Stimulated activated CD8-positive, alpha-beta memory T cell treated with anti-CD3 and anti-CD28 coated beads, Interleukin-4, amount 100 ng/mL, for 24 hours (primary cell): ENCODE measurements at regions not wholly inside any gene's neighbourhood (a gene's known extent, or its start where the extent isn't known, plus 50 kb on each side); places are given as distances from the start of the nearest gene placed in this dataset.
"Not testable (repeated sequence)": the region's sequence is repeated elsewhere in the genome, so short reads cannot be mapped to it uniquely, and the experiment has no call there.

ENCODE experiments used
- DNase-seq: peaks from one replicate; pipeline ENCODE4 v3.0.0-alpha.2; 2020; ENCODE audit warnings: low read depth

DNA sequence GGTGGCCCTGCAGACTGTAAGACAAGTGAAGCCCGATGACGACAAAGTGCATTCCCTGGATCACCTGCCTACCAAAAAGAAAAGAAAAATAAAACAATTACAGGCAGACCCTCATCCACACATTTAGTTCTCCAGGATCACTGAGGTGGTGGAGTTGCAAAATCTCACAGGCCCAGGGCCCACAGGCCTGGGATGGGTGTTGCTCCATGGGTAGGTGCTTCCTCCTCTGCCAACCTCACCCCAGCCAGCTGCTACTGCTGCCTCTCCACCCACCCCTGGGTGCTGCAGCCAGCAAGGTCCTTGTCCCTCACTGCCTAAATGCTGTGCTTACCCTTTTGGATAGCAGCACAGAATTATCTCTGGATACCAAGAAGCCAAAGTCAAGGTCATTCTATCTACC, 146.4 kb upstream of the GALNT2 start:
- DNase-seq = no peak

DNA sequence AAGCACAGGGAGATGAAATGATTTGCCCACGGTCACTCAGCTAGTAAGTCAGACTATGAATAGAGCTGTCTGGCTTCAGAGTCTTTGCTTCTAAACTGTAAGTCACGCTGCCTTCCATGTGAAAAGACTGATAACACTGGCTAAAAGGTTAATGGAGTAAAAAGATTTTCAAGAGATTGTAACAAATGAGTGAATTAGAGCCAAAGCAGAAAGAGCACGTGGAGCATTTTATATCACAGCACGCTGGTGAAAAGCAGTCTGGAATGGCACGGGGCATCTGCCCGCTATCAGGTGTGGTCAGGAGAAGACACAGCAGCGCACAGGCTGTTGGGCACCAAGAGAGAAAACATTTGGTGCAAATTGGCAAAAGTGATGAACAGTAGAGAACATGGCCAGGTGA, 144.8 kb upstream of the GALNT2 start:
- no peak for DNase-seq

DNA sequence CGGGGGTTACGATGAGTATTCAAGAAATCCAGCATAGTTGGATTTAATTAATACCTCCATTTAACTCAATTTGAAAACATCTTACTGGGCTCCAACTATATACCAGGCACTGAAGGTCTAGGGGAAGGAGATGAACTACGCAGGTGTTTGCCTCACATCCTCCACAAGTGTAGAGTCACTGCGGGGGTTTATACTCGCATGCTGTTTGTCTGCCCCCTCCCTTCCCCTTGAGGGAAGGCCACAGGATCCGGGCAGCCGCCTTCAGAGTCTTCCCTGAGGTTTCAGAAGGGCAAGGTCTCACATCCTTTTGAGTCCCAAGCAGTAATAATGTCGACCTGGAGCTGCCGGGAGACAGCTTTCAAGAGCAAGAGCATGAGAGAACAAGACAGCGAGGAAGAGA, 142.4 kb upstream of the GALNT2 start:
- DNase-seq = no peak

DNA sequence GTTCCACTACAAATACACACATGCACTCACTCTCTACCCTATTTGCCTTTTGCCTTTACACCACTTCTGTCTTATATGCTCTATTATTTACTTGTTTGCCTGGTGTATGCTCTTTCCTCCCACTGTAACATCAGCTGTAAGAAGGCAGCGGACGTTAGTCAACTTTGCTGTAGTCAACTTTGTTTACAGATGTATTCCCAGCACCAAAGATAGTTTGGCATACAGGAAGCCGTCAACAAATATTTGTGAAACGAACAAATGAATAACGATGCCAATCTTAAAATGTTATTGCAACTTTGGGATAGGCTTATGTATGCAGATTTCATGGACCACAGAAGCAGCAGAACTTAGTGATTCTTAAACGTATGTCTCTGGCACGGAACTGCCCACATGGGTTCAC, 138.3 kb upstream of the GALNT2 start:
- no peak for DNase-seq

DNA sequence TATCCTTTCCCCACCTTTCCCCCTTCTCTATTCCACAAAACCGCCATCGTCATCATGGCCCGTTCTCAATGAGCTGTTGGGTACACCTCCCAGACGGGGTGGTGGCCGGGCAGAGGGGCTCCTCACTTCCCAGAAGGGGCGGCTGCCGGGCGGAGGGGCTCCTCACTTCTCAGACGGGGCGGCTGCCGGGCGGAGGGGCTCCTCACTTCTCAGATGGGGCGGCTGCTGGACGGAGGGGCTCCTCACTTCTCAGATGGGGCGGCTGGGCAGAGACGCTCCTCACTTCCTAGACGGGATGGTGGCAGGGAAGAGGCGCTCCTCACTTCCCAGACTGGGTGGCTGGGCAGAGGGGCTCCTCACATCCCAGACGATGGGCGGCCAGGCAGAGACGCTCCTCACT, 135.3 kb upstream of the GALNT2 start:
- not testable (repeated sequence) for DNase-seq

DNA sequence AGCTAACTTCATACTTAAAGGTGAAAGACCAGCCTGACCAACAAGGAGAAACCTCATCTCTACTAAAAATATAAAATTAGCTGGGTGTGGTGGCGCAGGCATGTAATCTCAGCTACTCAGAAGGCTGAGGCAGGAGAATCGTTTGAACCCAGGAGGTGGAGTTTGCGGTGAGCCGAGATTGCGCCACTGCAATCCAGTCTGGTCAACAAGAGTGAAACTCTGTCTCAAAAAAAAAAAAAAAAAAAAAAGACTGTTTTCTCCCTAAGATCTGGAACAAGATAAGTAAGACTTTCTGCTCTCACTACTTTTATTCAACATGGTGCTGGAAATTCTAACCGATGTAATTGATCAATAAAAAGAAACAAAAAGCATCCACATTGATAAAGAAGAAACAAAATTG, 131.9 kb upstream of the GALNT2 start:
- DNase-seq = not testable (repeated sequence)

DNA sequence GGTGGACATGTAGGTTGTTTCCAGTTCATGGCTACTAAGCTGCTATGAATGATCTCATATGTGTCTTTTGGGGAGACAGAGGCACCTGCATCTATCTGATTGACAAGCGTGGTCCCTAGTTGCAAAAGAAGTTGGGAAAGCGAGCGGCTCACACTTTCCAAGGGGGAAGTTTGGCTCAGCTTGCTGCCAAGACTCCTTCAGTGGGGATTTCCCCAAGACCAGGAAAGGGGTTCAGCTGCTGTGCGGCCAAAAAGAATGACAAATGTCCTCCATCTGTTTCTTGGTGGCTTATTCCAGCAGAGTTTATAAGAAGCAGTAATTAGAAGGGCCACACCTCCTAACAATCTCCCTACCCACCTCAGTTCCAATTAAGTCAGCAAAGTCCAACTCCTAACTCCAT, 128.5 kb upstream of the GALNT2 start:
- DNase-seq = no peak

DNA sequence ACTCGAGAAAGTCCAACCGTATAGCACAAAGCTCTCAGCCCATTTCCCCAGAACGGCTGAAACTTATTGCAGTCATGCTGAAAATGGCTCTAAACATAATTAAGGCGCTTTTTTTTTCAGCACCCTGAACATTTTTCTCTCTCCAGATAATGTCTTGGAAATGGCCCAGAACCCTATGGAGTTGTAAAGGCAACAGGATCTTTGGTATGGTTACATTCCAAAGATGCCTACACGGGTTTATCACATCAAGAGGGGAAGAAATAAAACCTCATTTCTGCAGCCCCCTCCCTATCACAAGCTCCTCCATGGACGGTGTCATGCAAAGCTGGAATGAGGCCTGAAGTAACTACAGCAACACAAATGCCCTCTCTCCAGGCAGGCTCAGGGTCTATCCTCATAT, 126.4 kb upstream of the GALNT2 start:
- no peak for DNase-seq

DNA sequence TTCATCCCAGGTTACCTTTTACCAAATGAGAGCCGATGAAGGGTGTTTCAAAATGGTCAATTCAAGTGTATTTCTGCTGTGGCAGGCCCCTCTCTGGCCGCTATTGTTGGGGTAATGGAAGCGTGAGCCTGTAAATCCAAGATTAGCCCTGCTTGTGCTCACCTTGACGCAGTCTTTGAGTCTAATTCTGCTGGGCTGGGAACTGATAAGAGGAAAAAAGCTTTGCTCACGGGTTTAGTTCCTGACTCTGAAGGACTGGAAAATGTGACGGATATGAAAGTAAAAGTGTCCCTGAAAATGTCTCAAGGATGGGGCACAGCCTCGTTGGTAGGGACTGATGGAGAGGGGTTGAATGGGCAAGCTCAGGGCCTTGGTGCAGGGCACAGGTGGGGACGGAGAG, 125.9 kb upstream of the GALNT2 start:
- no peak for DNase-seq

DNA sequence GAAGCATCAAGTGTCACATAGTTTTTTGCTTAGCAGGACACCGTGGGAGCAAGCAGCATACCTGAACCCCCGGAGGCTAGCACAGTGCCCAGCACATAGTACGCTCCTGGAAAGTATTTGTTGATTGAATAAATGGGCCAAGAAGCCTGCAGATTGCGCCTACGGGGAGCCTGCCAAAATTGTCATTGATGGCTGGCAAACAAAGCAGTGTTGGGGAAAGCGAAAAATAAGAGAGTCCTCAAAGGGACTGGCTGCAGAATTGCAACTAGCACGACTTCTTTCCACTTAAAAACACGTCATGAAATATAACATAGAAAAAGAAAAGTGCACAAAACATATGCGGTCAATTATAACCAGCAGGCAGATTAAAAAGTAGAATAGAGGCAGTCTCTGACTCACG, 125.2 kb upstream of the GALNT2 start:
- no peak for DNase-seq

DNA sequence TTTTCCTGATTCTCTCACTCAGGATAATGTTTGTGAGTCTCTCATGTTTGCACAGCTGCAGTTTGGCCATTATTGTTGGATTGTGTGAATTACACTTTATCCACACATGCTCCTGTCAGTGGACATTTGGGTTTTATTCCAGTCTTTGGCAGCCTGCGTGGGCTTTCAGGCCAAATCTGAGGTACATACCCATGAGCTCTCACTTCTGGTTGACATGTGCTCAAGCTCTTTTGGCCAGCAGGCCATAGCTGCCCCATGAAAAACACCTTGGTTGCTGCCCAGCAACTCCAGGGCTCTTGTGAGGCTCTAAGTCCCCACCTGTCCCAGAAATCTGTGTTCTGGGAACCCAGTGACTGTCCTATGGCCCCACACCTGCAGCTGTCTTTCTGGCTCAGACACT, 124.5 kb upstream of the GALNT2 start:
- no peak for DNase-seq

DNA sequence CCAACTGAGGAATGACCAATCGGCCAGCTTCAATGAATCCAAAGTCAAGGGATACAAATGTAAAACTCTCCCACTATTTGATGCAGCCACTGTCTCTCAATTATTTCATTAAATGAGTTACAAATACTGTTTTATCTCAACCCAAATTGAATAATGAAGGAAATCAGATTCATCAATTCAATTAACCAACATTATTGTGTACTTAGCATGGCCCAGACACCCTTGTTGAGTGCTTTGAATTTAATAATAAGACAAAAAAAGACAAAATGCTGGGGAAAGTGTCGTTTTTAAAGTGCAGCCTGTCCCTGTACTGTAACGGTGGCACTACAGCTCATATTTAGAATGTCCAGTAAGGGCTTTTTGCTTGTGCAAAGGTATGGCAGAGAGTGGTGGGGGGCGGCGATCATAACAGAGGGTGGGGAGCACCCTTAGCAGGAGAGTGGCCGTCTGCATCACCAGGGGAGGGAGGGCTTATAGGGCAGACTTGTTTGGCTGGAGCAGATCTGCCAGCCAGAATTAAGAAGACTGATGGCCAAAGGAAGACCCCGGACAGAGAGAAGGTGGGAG, 123.8 kb upstream of the GALNT2 start:
- no peak for DNase-seq

DNA sequence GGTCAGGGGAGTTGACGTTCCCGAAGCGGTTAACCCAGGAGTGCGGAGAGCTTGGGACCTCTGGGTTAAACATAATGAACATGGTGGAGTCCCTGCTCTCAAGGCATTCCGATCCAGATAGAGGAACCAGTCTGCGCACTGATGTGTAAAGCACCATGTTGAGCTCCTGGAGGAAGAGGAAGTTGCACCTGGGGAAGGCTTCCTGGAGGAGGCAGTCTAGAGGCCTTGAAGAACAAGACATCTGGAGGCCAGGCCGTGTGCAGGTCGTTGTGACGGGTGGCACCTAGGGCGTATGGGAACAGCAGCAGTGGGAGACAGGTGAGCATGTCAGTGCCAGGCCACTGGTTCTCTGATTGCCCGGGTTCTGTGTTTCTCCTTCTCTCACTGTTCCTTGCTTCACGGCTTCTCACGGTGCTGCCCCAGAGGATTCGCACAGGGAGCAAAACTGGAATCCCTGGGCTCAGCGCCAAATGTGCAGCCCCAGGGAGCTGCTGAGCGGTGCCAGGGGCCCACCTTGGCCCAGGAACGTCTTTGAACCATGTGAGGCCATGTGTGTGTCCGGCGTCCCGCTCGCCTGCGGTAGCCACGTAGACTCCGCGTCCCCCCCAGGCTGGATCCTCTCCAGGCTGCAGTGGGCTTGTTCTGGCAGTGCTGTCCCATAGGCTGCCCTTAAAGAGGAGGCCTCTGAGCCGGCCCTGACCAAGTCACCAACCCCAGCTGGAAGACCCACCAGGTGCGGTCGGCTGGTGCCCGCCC, 122.9 kb upstream of the GALNT2 start:
- DNase-seq = no peak

DNA sequence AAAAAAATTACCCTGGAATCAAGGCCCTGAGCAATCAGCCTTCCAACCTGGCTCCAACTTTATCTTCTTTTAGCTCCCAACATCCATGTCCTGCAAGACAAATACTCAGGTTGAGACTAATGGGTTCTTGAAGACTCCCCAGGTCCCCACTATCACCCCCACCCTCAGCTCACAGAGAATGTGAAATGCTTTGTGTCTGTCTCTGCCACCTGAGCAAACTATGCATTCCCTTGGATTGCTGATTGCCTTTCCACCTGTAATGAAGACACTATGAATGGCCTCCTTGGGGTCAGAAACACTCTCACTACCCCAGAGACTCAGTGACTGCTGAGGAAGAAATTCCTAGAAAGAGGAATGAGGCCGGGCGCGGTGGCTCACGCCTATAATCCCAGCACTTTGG, 121.2 kb upstream of the GALNT2 start:
- DNase-seq = no peak

DNA sequence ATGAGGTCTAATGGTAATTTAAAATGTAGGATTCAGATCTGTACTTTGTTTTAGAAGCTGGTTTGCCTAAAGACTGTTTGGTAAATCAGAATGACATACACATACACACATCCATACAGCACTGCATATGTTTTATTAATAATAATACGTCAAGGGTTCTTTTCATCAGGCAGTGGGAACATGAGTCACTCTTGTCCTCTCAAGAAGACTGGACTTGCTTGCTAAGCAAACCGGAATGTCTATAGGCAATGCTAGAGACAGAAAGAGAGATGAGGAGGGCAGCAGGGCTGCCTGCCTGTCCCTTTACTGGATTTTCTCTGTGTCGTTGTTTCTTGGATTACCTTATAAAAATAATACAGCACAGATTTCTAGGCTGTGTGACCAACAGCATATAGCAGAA, 119.1 kb upstream of the GALNT2 start:
- no peak for DNase-seq

DNA sequence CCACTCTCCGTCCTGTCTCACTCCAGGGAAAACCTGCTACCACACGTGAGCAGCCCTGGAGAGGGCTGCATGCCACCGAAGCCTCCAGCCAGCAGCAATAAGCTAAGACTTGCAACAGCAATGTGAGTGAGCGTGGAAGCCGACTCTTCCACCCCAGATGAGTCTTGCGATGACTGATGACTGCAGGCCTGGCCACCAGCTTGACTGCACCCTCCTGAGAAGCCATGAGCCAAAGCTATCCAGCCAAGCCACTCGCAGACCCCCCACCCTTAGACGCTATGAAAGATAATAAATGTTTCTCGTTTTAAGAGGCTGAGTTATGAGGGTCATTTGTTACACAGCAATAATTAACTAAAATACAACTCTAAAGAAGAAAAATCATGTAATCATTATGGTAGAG, 118.6 kb upstream of the GALNT2 start:
- DNase-seq = no peak

DNA sequence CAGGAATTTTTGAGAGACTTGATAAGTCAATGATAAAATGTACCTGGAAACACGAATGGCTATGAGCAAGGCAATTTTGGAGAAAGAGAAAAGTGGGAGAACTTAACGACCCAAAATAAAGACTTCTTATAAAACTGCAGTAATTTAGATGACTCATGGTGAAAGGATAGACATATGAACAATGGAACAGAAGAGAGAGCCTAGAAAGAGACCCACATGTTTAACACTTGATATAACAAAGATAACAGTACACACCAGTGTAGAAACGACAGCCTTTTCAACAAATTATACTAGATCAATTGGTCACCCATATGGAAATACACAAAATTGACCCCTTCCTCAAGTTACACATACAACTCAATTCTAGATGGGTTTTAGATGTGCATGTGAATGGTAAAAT, 117.5 kb upstream of the GALNT2 start:
- DNase-seq = no peak

DNA sequence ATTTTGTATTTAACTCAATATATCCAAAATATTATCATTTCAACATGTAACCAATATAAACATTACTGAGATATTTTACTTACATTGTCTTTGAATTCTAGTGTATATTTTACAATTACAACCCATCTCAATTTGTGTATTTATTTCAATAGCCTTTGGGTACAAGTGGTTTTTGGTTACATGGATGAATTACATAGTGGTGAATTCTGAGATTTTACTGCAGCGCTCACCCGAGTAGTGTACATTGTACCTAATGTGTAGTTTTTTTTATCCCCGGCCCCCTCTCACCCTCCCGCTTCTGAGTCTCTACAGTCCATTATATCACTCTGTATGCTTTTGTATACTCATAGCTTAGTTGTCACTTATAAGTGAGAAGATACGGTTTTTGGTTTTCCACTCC, 117.0 kb upstream of the GALNT2 start:
- no peak for DNase-seq

DNA sequence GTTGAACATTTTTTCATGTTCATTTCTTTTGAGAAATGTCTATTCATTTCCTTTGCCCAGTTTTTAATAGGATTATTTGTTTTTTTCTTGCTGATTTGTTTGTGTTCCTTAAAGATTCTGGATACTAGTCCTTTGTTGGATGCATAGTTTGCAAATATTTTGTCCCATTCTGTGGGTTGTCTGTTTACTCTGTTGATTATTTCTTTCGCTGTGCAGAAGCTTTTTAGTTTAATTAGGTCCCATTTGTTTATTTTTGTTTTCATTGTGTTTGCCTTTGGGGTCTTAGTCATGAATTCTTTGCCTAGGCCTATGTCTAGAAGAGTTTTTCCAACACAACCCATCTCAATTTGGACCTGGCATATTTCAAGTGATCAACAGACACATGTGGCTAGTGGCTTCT, 116.1 kb upstream of the GALNT2 start:
- DNase-seq = no peak

DNA sequence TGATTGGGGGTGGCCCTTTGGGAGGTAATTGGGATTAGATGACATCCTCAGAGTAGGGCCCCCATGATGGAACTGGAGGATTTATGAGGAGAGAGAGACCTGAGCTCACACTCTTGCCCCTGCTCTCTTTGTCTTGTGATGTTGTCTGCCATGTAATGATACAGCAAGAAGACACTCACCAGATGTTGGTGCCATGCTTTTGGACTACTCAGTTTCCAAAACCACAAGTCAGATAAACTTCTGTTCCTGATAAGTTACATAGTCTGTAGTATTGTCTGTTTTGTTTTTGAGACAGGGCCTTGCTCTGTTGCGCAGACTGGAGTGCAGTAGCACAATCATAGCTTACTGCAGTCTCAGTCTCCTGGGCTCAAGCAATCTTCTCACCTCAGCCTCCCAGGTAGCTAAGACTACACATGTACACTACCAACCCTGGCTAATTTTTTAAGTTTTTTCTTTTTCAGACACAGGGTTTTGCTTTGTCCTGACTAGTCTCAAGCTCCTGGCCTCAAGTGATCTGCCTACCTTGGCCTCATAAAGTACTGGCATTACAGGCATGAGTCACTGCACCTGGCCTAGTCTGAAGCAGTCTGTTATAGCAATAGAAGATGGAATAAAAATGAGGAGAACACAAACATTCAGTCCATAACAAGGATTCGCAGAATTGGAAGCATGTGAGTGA, 115.0 kb upstream of the GALNT2 start:
- no peak for DNase-seq

DNA sequence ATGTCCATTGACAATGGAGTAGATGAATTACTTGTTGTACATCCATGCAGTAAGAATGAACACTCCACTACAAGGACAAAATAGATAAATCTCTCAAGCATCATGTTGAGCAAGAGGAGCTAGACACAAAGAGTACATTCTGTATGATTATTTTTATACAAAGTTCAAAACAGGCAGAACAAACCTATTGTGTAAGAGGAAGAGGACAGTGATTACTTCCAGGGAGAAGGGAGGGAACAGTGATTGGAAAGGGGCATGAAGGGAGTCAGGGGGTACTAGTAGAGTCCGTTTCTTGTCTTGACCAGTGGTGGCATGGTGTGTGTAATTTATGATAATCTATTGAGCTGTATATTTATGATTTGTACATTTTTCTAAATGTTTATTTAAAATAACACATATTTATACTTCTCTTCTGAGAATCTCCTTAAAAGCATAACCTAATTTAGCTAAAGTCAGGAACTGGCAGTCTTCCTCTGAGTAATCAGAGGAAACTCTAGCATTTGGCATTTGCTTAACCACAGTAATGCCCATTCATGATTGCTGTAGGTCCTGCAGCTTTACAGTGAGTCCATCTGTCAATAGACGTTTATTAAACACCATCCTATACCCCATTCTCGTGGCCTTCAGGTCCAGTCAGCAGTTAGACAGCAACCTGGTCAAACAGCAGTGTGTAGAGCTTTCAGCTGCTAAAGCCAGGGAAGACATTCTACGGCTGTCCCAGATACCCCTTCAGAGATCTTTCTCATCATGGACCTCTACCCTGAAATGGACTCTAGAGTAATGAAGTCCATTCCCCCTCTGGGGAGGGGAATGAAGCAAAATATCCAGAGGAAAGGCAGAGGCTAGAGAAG, 114.1 kb upstream of the GALNT2 start:
- DNase-seq = no peak

DNA sequence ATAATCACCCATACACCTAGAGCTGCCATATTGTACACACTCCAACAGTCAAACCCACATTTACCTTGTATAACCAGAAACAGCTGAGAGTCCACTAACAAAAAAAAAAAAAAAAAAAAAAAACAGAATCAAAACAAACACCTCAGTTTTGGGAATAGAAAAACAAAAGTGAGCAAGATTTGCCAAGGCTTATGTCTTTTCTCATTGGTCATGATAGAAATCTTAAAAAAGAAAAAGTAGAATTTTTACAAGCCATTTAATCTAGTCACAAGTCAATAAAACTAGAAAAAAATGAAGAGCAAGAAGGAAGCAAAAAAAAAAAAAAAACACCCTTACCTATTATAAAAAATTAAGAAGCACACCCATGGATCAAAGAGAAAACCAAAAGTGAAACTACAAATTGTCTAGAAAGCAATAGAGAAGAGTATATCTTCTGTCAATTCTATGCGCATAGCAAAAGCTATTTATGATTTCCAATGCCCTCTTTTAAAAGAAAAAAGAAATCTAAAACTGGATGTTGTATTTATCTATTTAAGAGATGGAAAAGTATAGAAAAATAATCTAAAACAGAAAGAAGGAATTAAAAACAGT, 113.2 kb upstream of the GALNT2 start:
- no peak for DNase-seq
